B cell (primary cell): ENCODE measurements at regions not wholly inside any gene's neighbourhood (a gene's known extent, or its start where the extent isn't known, plus 50 kb on each side); places are given as distances from the start of the nearest gene placed in this dataset.
"Not testable (repeated sequence)": the region's sequence is repeated elsewhere in the genome, so short reads cannot be mapped to it uniquely, and the experiment has no call there.

ENCODE experiments used
- ATAC-seq: fragments of 200-7000 bp; cut with Tn5 transposase; one replicate; pipeline ENCODE4 v1.10.0; 2021; ENCODE audit warnings: low read depth, mild to moderate bottlenecking, moderate number of reproducible peaks, moderate library complexity
- CTCF ChIA-PET: fragments of 350-600 bp; sonication (Branson Sonifier 250); formaldehyde crosslinking; loops from one replicate; lab custom pipeline; 2021; ENCODE audit warnings: antibody characterized with exemption, inconsistent platforms; lab: Charles Lee
- POLR2A ChIA-PET: fragments of 350-600 bp; sonication (Branson Sonifier 250); formaldehyde crosslinking; loops from one replicate; lab custom pipeline; 2021; ENCODE audit warnings: antibody characterized with exemption; lab: Charles Lee
- DNase-seq: peaks from one replicate; pipeline ENCODE4 v3.0.0; 2013
- H2AFZ ChIP-seq: 2 replicates; pipeline ENCODE4 v1.6.1; 2012; ENCODE audit warnings: mild to moderate bottlenecking, low read depth, low read length; ENCODE audit not compliant: insufficient read depth, poor library complexity, severe bottlenecking
- H3K27ac ChIP-seq, 2 donors: 1 replicate in 1 of 2; 2 replicates in 1 of 2; pipeline ENCODE4 v1.5.1; 2012 to 2013; ENCODE audit warnings: low read length in 2 of 2, mild to moderate bottlenecking in 2 of 2, moderate library complexity in 1 of 2
- H3K27me3 ChIP-seq, 4 experiments: fragments of 200-600 bp in 1 of 4; sonication (generic) in 1 of 4; replicated peaks in 1 of 4; 1 replicate in 2 of 4; 2 replicates in 2 of 4; pipeline versions ENCODE4 v1.6.1 to v1.7.0; 2013 to 2016; ENCODE audit warnings: low read length in 3 of 4, mild to moderate bottlenecking in 2 of 4, mixed read lengths in 1 of 4, moderate library complexity in 1 of 4; ENCODE audit not compliant: insufficient read depth in 4 of 4, control insufficient read depth in 3 of 4; ENCODE audit errors: control extremely low read depth in 1 of 4
- H3K36me3 ChIP-seq, 2 experiments: replicated peaks in 1 of 2; 1 replicate in 1 of 2; 2 replicates in 1 of 2; pipeline versions ENCODE4 v1.6.1 to v1.7.1; 2013; ENCODE audit warnings: low read length in 1 of 2; ENCODE audit not compliant: insufficient read depth in 2 of 2, control insufficient read depth in 1 of 2; ENCODE audit errors: control extremely low read depth in 1 of 2, extremely low read depth in 1 of 2
- H3K4me1 ChIP-seq, 2 donors: fragments of 200-600 bp in 1 of 2; sonication (generic) in 1 of 2; 1 replicate in 1 of 2; 2 replicates in 1 of 2; pipeline versions ENCODE4 v1.5.1 to v1.6.1; 2013 to 2017; ENCODE audit warnings: low read length in 2 of 2; ENCODE audit not compliant: control insufficient read depth in 2 of 2, insufficient read depth in 2 of 2
- H3K4me2 ChIP-seq: replicated peaks from 2 replicates; pipeline ENCODE3; 2012; ENCODE audit warnings: mild to moderate bottlenecking, low read depth, low read length; ENCODE audit not compliant: poor library complexity, severe bottlenecking
- H3K4me3 ChIP-seq, 5 experiments: fragments of 200-600 bp in 1 of 5; sonication (generic) in 1 of 5; 1 replicate in 3 of 5; 2 replicates in 2 of 5; pipeline versions ENCODE4 v1.5.1 to v1.7.0; 2011 to 2016; ENCODE audit warnings: low read length in 4 of 5, mild to moderate bottlenecking in 4 of 5, low read depth in 2 of 5, control low read depth in 1 of 5, moderate library complexity in 1 of 5; ENCODE audit not compliant: insufficient read depth in 1 of 5; ENCODE audit errors: control extremely low read depth in 1 of 5, extremely low read depth in 1 of 5
- H3K79me2 ChIP-seq: fragments of 200-600 bp; sonication (generic); one replicate; pipeline ENCODE4 v1.6.0; 2016; ENCODE audit warnings: low read length; ENCODE audit not compliant: control insufficient read depth, insufficient read depth
- H3K9ac ChIP-seq: fragments of 200-600 bp; sonication (generic); 2 replicates; pipeline ENCODE4 v1.6.1; 2017; ENCODE audit warnings: mild to moderate bottlenecking, low read length, moderate library complexity
- H3K9me3 ChIP-seq, 3 donors: one replicate each; pipeline versions ENCODE4 v1.6.1 to v1.7.1; 2013; ENCODE audit warnings: low read length in 2 of 3; ENCODE audit not compliant: control insufficient read depth in 2 of 3, insufficient read depth in 1 of 3; ENCODE audit errors: control extremely low read depth in 1 of 3
- H4K20me1 ChIP-seq: 2 replicates; pipeline ENCODE4 v1.6.0; 2012; ENCODE audit warnings: mild to moderate bottlenecking, low read length; ENCODE audit not compliant: insufficient read depth, control insufficient read depth, poor library complexity, severe bottlenecking
- H3K27ac Mint-ChIP-seq: one replicate; pipeline ENCODE4 v1.8.0; 2021; ENCODE audit warnings: mixed read lengths
- H3K27me3 Mint-ChIP-seq: one replicate; pipeline ENCODE4 v1.8.0; 2021; ENCODE audit warnings: mixed read lengths
- H3K4me1 Mint-ChIP-seq: one replicate; pipeline ENCODE4 v1.8.0; 2021; ENCODE audit warnings: mixed read lengths
- H3K4me3 Mint-ChIP-seq: one replicate; pipeline ENCODE4 v1.8.0; 2021; ENCODE audit warnings: mixed read lengths
- H3K9me3 Mint-ChIP-seq: one replicate; pipeline ENCODE4 v1.8.0; 2022; ENCODE audit warnings: mixed read lengths; ENCODE audit not compliant: insufficient read depth
- EZH2 ChIP-seq: IDR thresholded peaks from 2 replicates; pipeline ENCODE4 v1.6.1; 2012; ENCODE audit warnings: borderline replicate concordance, low read depth, mild to moderate bottlenecking, moderate library complexity, low read length; ENCODE audit not compliant: insufficient read depth, poor library complexity, severe bottlenecking
- WGBS: methylation state at CpG from one replicate; pipeline ENCODE4 v1.1.5; 2013; ENCODE audit warnings: missing lambda C conversion rate; ENCODE audit not compliant: insufficient coverage; 5-methylcytosine and 5-hydroxymethylcytosine counted together
- intact Hi-C: fragments of 100-400 bp; cut with micrococcal nuclease; formaldehyde crosslinking; loops from one replicate; pipeline ENCODE4 v1.10.0; 2022
- TF ChIP-seq, protein P1 (sequence below): fragments of 200-600 bp; IDR thresholded peaks from one replicate; pipeline ENCODE4 v1.8.0; 2022; ENCODE audit warnings: antibody characterized with exemption, mild to moderate bottlenecking

DNA sequence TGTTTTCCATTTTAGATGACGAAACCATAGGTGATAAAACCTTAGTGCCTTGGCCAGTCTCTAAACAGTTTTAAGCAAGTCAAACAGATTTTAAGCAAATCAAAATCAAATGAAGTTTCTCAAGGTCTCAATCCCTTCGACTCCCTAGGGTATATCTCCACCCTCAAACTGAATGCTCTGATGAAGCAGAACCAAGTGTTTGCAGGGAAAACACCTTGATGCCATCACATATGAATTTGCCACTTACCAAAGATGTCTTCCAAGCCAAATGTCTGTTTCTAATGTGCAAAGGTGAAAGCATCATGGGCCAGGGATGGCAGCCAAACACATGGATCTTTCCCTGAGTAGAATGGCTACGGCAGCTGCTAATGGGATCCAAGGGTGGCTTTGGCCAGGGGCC lies 116.4 kb upstream of the COP1 start:
- ChIA-PET POLR2A (no interaction called here), CTCF (no interaction called here)
- no peak overlapping the region for H3K9ac ChIP-seq
- H3K27ac ChIP-seq: no peak overlapping the region
- no peaks in the 10 kb centered on the region for H3K4me1 ChIP-seq
- no peaks in the 10 kb centered on the region for H3K9me3 Mint-ChIP-seq
- H3K27ac Mint-ChIP-seq: no peak overlapping the region
- no peak overlapping the region for H3K4me3 Mint-ChIP-seq
- TF ChIP-seq EZH2: no peak
- TF ChIP-seq, protein P1, sequence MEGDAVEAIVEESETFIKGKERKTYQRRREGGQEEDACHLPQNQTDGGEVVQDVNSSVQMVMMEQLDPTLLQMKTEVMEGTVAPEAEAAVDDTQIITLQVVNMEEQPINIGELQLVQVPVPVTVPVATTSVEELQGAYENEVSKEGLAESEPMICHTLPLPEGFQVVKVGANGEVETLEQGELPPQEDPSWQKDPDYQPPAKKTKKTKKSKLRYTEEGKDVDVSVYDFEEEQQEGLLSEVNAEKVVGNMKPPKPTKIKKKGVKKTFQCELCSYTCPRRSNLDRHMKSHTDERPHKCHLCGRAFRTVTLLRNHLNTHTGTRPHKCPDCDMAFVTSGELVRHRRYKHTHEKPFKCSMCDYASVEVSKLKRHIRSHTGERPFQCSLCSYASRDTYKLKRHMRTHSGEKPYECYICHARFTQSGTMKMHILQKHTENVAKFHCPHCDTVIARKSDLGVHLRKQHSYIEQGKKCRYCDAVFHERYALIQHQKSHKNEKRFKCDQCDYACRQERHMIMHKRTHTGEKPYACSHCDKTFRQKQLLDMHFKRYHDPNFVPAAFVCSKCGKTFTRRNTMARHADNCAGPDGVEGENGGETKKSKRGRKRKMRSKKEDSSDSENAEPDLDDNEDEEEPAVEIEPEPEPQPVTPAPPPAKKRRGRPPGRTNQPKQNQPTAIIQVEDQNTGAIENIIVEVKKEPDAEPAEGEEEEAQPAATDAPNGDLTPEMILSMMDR: no peak
- H3K27me3 ChIP-seq: peaks cover 0 to 6% (median 1%) of the 10 kb centered on the region in 4 experiments
- no peak overlapping the region for H3K4me3 ChIP-seq
- no peak overlapping the region for H3K4me2 ChIP-seq
- H3K4me1 Mint-ChIP-seq: no peaks in the 10 kb centered on the region
- no peaks in the 10 kb centered on the region for H3K79me2 ChIP-seq
- H3K9me3 ChIP-seq: peaks cover 0 to 2% (median 0%) of the 10 kb centered on the region in 3 donors
- no peak for ATAC-seq
- intact Hi-C loops: no loop called here
- 79% methylated on average over 3 of the region's 3 CpGs for WGBS
- H2AFZ ChIP-seq: no peak overlapping the region
- H3K36me3 ChIP-seq: no peaks in the 10 kb centered on the region
- H4K20me1 ChIP-seq: no peaks in the 10 kb centered on the region
- no peak for DNase-seq
- peaks cover 3% of the 10 kb centered on the region for H3K27me3 Mint-ChIP-seq

DNA sequence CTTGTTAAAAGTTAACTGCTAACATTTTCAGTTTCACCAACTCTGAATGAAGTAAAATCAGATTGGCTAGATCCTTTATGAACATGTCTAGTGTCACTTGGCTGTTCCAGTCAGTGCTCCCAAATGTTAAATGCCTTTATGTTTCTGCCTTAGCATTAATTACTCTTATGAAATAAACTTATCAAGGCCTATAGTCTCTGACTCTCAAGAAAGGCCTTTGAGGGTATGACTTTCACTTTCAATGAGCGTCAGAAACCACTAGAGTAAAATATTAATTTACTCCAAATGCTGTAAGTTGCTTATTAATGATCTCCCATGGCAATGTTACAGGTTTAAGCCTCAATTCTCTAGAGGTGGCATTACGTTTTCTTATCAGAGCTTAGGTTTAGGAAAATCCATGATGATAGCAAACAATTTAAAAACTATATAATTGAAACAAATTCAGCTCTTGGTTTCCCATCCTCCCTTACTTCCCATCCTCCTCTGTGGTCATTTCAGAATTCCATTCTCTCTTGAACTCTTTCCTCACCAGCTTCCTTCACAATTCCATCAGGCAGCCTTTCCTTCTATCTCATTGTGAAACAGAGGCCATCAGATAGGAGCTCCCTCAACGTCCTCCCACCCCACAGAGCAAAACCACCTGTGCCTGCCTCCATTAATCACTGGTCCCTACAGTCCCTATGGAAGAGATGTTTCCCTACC lies 108.6 kb upstream of the COP1 start:
- no peaks in the 10 kb centered on the region for H3K4me1 ChIP-seq
- ATAC-seq: no peak
- no peak overlapping the region for H2AFZ ChIP-seq
- ChIA-PET CTCF (no interaction called here), POLR2A (no interaction called here)
- no peak overlapping the region for H3K9ac ChIP-seq
- H3K36me3 ChIP-seq: no peaks in the 10 kb centered on the region
- no peaks in the 10 kb centered on the region for H3K27me3 ChIP-seq
- H4K20me1 ChIP-seq: no peaks in the 10 kb centered on the region
- TF ChIP-seq, protein P1: no peak
- TF ChIP-seq EZH2: no peak
- no peaks in the 10 kb centered on the region for H3K79me2 ChIP-seq
- peaks cover 0 to 5% (median 0%) of the 10 kb centered on the region in 3 donors for H3K9me3 ChIP-seq
- Mint-ChIP-seq H3K4me3 (no peak overlapping the region), H3K9me3 (no peaks in the 10 kb centered on the region), H3K27me3 (peaks cover 3% of the 10 kb centered on the region), H3K4me1 (no peaks in the 10 kb centered on the region), H3K27ac (no peak overlapping the region)
- no peak for DNase-seq
- 63% methylated on average over 1 of the region's 3 CpGs for WGBS
- H3K27ac ChIP-seq: no peak overlapping the region
- H3K4me2 ChIP-seq: no peak overlapping the region
- no peak overlapping the region for H3K4me3 ChIP-seq
- intact Hi-C loops: no loop called here

DNA sequence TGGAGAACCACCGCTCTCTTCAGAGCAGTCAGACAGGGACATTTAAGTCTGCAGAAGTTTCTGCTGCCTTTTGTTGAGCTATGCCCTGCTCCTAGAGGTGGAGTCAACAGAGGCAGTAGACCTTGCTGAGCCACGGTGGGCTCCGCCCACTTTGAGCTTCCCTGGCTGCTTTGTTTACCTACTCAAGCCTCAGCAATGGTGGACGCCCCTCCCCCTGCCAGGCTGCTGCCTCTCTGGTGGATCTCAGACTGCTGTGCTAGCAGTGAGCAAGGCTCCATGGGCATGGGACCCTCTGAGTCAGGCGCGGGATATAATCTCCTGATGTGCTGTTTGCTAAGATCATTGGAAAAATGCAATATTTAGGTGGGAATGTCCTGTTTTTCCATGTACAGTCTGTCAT lies 89.5 kb upstream of the COP1 start:
- H3K4me3 ChIP-seq, H3K4me1 ChIP-seq, H3K9ac ChIP-seq, H3K27me3 ChIP-seq, H3K27ac Mint-ChIP-seq, H3K27ac ChIP-seq, ATAC-seq, DNase-seq, H2AFZ ChIP-seq, H3K9me3 ChIP-seq, H3K4me3 Mint-ChIP-seq, intact Hi-C loops, H3K4me2 ChIP-seq, H3K4me1 Mint-ChIP-seq, CTCF ChIA-PET, H4K20me1 ChIP-seq, POLR2A ChIA-PET, H3K36me3 ChIP-seq, H3K79me2 ChIP-seq, H3K27me3 Mint-ChIP-seq: not testable (repeated sequence)
- peaks cover 23% of the 10 kb centered on the region for H3K9me3 Mint-ChIP-seq
- 93% methylated on average over 4 of the region's 6 CpGs for WGBS
